ENCODE measurements at regions not wholly inside any gene's neighbourhood (a gene's known extent, or its start where the extent isn't known, plus 50 kb on each side); places are given as distances from the start of the nearest gene placed in this dataset.

DNA sequence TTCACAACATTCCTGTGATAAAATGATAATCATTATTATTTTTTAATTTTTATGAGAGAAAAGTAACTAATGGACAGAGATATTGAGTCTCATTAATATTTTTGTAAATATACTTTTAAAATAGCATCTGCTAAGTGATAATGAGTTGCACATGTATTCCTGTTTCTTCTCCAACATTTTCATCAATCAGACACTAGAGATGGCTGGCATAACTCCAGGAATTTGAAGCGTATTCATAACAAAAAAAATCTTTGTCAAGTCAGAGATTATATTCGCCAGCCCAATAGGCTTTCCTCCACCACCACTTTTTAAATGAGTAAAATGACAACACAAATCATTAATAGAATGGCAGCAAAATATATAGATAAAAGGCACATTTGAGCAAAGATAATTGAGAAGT, 524.0 kb upstream of the KCND2 start:
- H3K4me3 ChIP-seq (ENCODE audit: low read depth in 1 of 2, low read length in 2 of 2): no peak overlapping the region
- H3K27ac ChIP-seq (ENCODE audit: low read length): no peak overlapping the region
- H3K27me3 ChIP-seq (ENCODE audit: low read depth, low read length): no peaks in the 10 kb centered on the region
- H3K4me1 ChIP-seq (ENCODE audit: control insufficient read depth in 1 of 2, insufficient read depth in 2 of 2, low read length in 2 of 2): no peaks in the 10 kb centered on the region
- H3K36me3 ChIP-seq (ENCODE audit: control insufficient read depth in 1 of 2, insufficient read depth in 2 of 2, low read length in 2 of 2): no peaks in the 10 kb centered on the region
- no peaks in the 10 kb centered on the region for H3K9me3 ChIP-seq (ENCODE audit: control insufficient read depth in 1 of 2, low read length in 2 of 2)

DNA sequence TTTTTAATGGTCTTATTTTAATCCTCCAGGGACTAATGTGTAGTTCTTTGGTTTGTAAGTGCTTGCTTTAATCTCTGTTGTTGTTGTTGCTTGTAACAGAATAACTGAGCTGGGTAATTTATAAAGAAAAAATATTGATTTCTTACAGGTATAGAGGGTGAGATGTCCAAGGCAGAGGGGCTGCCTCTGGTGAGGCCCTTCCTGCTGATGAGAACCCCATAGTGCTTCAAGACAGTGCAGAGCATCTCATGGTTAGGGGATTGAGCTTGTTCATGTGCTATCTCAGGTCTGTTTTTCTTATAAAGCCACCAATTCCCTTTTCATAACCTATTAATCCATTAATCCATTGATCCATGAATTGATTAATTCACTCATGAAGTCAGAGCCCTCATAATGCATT, 516.3 kb upstream of the KCND2 start:
- no peaks in the 10 kb centered on the region for H3K36me3 ChIP-seq (ENCODE audit: control insufficient read depth in 1 of 2, insufficient read depth in 2 of 2, low read length in 2 of 2)
- H3K4me1 ChIP-seq (ENCODE audit: control insufficient read depth in 1 of 2, insufficient read depth in 2 of 2, low read length in 2 of 2): no peaks in the 10 kb centered on the region
- H3K27ac ChIP-seq (ENCODE audit: low read length): no peak overlapping the region
- H3K27me3 ChIP-seq (ENCODE audit: low read depth, low read length): no peaks in the 10 kb centered on the region
- no peak overlapping the region for H3K4me3 ChIP-seq (ENCODE audit: low read depth in 1 of 2, low read length in 2 of 2)
- H3K9me3 ChIP-seq (ENCODE audit: control insufficient read depth in 1 of 2, low read length in 2 of 2): no peaks in the 10 kb centered on the region

DNA sequence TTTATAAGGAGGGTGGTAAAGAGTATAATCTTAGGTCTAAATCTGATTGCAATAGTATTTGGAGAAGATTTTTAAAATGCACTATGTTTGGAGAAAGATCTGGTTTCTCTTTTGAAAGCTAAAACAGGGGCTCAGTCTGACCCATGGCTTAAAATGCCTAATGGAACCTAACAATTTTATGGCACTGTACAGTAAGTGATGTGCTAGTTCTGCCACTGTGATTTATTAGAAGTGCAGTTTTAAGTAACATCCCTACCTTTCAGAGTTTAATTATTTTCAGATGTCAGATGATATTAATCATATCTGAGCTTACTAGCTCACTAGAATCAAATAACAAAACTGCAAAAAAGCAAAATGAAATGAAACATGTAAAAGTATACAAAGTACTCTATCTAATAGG, 514.7 kb upstream of the KCND2 start:
- H3K27ac ChIP-seq (ENCODE audit: low read length): no peak overlapping the region

DNA sequence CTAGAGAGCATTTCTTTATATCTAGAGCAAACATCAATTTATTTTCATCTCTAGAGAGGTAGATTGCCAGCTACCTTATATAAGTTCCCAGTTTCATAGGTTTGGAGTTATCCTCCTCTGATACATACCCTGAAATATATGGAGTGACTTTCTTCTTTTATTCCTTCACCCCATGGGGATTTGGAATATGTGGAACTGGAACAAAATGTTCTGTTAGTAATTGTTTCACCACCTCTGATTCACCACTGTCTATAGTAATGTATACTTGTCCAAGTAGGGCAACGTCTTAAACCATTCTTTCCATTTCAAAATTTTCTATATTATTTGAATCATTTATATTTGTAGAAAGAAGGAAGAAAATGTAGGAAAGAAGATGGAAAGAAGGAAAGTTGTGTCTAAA, 511.2 kb upstream of the KCND2 start:
- H3K4me1 ChIP-seq (ENCODE audit: control insufficient read depth in 1 of 2, insufficient read depth in 2 of 2, low read length in 2 of 2): no peaks in the 10 kb centered on the region
- H3K36me3 ChIP-seq (ENCODE audit: control insufficient read depth in 1 of 2, insufficient read depth in 2 of 2, low read length in 2 of 2): no peaks in the 10 kb centered on the region
- H3K27ac ChIP-seq (ENCODE audit: low read length): no peak overlapping the region
- no peaks in the 10 kb centered on the region for H3K9me3 ChIP-seq (ENCODE audit: control insufficient read depth in 1 of 2, low read length in 2 of 2)
- no peaks in the 10 kb centered on the region for H3K27me3 ChIP-seq (ENCODE audit: low read depth, low read length)
- H3K4me3 ChIP-seq (ENCODE audit: low read depth in 1 of 2, low read length in 2 of 2): no peak overlapping the region

More for the DNA sequence above, 514.7 kb upstream of the KCND2 start:
- Histone ChIP-seq H3K36me3 (ENCODE audit: control insufficient read depth in 1 of 2, insufficient read depth in 2 of 2, low read length in 2 of 2) (no peaks in the 10 kb centered on the region), H3K4me1 (ENCODE audit: control insufficient read depth in 1 of 2, insufficient read depth in 2 of 2, low read length in 2 of 2) (no peaks in the 10 kb centered on the region), H3K27me3 (ENCODE audit: low read depth, low read length) (no peaks in the 10 kb centered on the region), H3K4me3 (ENCODE audit: low read depth in 1 of 2, low read length in 2 of 2) (no peak overlapping the region), H3K9me3 (ENCODE audit: control insufficient read depth in 1 of 2, low read length in 2 of 2) (no peaks in the 10 kb centered on the region)

DNA sequence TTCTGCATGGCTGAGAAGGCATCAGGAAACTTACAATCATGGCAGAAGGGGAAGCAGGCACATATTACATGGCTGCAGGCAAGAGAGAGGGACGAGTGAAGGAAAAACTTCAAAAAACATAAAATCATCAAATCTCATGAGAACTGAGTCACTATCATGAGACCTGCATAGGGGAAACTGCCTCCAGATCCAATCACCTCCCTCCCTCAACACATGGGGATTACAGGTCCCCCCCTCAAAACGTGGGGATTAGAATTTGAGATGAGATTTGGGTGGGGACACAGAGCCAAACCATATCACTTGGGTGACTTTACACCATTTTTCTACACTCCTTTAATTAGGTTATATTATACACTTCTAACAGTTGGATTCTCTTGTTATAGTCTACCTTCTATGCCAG, 490.7 kb upstream of the KCND2 start:
- no peak overlapping the region for H3K4me3 ChIP-seq (ENCODE audit: low read depth in 1 of 2, low read length in 2 of 2)
- no peaks in the 10 kb centered on the region for H3K4me1 ChIP-seq (ENCODE audit: control insufficient read depth in 1 of 2, insufficient read depth in 2 of 2, low read length in 2 of 2)
- H3K27me3 ChIP-seq (ENCODE audit: low read depth, low read length): no peaks in the 10 kb centered on the region
- H3K9me3 ChIP-seq (ENCODE audit: control insufficient read depth in 1 of 2, low read length in 2 of 2): no peaks in the 10 kb centered on the region
- no peak overlapping the region for H3K27ac ChIP-seq (ENCODE audit: low read length)
- H3K36me3 ChIP-seq (ENCODE audit: control insufficient read depth in 1 of 2, insufficient read depth in 2 of 2, low read length in 2 of 2): no peaks in the 10 kb centered on the region

DNA sequence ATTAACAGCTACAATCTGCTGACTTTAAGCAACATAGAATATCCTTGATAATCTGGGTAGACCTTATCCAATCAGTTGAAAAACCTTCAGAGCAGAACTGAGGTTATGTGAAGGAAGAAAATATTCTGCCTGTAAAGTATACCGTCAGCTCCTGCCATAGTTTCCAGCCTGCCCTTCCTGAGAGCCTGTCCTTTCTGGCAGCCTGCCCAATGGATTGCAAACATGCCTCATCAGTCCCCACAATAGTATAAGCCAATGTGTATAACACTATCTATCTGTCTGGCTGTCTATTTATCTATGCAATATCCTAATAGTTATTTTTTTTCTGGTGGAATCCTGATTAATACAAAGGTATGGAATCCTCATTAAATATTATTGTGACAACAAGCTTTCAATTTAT, 489.2 kb upstream of the KCND2 start:
- no peaks in the 10 kb centered on the region for H3K4me1 ChIP-seq (ENCODE audit: control insufficient read depth in 1 of 2, insufficient read depth in 2 of 2, low read length in 2 of 2)
- no peaks in the 10 kb centered on the region for H3K9me3 ChIP-seq (ENCODE audit: control insufficient read depth in 1 of 2, low read length in 2 of 2)
- H3K27me3 ChIP-seq (ENCODE audit: low read depth, low read length): no peaks in the 10 kb centered on the region
- H3K36me3 ChIP-seq (ENCODE audit: control insufficient read depth in 1 of 2, insufficient read depth in 2 of 2, low read length in 2 of 2): no peaks in the 10 kb centered on the region
- no peak overlapping the region for H3K27ac ChIP-seq (ENCODE audit: low read length)
- no peak overlapping the region for H3K4me3 ChIP-seq (ENCODE audit: low read depth in 1 of 2, low read length in 2 of 2)

DNA sequence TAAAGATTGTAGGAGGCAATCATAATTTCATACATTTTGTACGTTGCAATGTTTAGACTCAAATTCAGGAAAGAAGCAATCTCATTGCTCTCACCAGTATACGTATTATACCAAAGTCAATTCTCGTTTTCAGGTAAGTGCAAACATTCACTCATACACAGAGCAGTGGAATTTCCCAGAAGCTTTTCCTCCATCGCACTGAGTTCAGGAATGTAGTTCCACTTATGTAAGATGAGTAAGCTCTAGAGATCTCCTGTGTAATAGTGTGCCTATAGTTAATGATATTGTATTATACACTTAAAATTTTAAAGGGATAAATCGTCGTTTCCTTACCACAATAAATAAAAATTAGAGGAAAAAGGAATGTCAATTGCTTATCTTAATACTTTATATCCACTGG, 470.8 kb upstream of the KCND2 start:
- Histone ChIP-seq H3K36me3 (ENCODE audit: control insufficient read depth in 1 of 2, insufficient read depth in 2 of 2, low read length in 2 of 2) (no peaks in the 10 kb centered on the region), H3K27ac (ENCODE audit: low read length) (no peak overlapping the region), H3K4me3 (ENCODE audit: low read depth in 1 of 2, low read length in 2 of 2) (no peak overlapping the region), H3K27me3 (ENCODE audit: low read depth, low read length) (no peaks in the 10 kb centered on the region), H3K9me3 (ENCODE audit: control insufficient read depth in 1 of 2, low read length in 2 of 2) (no peaks in the 10 kb centered on the region), H3K4me1 (ENCODE audit: control insufficient read depth in 1 of 2, insufficient read depth in 2 of 2, low read length in 2 of 2) (no peaks in the 10 kb centered on the region)

DNA sequence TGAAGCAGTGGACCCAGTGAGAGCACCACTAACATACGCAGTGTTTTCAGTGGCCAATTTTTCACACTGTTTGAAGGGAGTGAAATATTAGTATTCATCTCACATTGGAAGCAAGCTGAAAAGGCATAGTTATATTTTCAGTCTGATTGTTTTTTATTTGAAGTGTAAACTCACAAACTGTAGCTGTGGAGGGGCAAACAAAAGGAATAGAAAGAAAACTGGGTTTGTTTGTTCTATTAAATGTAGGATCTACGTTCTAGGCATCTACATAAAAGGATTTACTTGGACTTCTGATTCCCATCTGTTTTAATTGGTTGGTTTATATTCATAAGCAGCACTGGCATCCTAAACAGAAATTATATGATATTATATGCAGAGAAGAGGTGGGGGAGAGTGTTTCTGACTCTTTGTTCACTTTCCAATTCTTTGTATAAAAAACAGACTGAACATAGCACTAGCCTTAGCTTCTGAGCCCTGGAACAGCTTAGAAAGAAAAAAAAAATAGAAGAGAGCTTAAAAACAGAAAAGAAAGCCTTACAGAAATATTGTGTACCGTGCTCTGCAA, 447.8 kb upstream of the KCND2 start:
- no peak overlapping the region for H3K4me3 ChIP-seq (ENCODE audit: low read depth in 1 of 2, low read length in 2 of 2)
- no peaks in the 10 kb centered on the region for H3K27me3 ChIP-seq (ENCODE audit: low read depth, low read length)
- no peak overlapping the region for H3K27ac ChIP-seq (ENCODE audit: low read length)
- H3K9me3 ChIP-seq (ENCODE audit: control insufficient read depth in 1 of 2, low read length in 2 of 2): peaks cover 0 to 1% of the 10 kb centered on the region in 2 donors
- H3K4me1 ChIP-seq (ENCODE audit: control insufficient read depth in 1 of 2, insufficient read depth in 2 of 2, low read length in 2 of 2): no peaks in the 10 kb centered on the region
- no peaks in the 10 kb centered on the region for H3K36me3 ChIP-seq (ENCODE audit: control insufficient read depth in 1 of 2, insufficient read depth in 2 of 2, low read length in 2 of 2)

DNA sequence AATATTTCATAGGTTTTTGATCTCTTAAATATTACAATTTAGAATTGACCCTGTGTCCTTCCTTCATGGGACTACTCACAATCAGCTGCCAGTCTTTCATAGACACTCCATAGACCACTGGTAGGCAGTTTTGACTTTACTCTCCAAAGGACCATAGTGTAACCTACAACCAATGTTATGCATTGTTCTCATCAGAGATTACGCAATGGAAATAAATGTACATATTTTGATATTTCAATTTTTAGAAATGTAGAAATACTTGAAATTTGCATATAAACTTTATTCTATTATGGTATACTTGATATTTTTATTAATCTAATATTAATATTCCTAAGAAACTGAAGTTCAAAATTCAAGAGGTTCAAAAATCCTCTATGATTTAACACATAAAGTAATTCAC, 446.4 kb upstream of the KCND2 start:
- H3K4me3 ChIP-seq (ENCODE audit: low read depth in 1 of 2, low read length in 2 of 2): no peak overlapping the region
- H3K36me3 ChIP-seq (ENCODE audit: control insufficient read depth in 1 of 2, insufficient read depth in 2 of 2, low read length in 2 of 2): no peaks in the 10 kb centered on the region
- no peaks in the 10 kb centered on the region for H3K27me3 ChIP-seq (ENCODE audit: low read depth, low read length)
- no peaks in the 10 kb centered on the region for H3K9me3 ChIP-seq (ENCODE audit: control insufficient read depth in 1 of 2, low read length in 2 of 2)
- H3K27ac ChIP-seq (ENCODE audit: low read length): no peak overlapping the region
- H3K4me1 ChIP-seq (ENCODE audit: control insufficient read depth in 1 of 2, insufficient read depth in 2 of 2, low read length in 2 of 2): no peaks in the 10 kb centered on the region

DNA sequence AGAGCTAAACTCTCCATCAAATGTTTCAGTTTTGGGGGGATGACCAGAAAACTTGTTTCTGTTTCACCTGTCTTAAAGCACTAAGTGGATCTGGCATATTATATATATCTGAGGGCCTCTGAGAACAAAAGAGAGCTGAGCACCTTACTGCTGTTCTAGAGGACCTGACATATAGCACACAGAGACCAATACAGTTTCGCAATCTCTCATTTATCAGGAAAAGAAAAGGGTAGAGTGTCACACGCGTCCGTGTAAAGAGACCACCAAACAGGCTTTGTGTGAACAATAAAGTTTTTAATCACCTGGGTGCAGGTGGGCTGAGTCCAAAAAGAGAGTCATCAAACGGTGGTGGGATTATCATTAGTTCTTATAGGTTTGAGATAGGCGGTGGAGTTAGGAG, 434.5 kb upstream of the KCND2 start:
- Histone ChIP-seq H3K4me3 (ENCODE audit: low read depth in 1 of 2, low read length in 2 of 2) (no peak overlapping the region), H3K9me3 (ENCODE audit: control insufficient read depth in 1 of 2, low read length in 2 of 2) (peaks cover 0 to 3% of the 10 kb centered on the region in 2 donors), H3K27me3 (ENCODE audit: low read depth, low read length) (no peaks in the 10 kb centered on the region), H3K4me1 (ENCODE audit: control insufficient read depth in 1 of 2, insufficient read depth in 2 of 2, low read length in 2 of 2) (no peaks in the 10 kb centered on the region), H3K27ac (ENCODE audit: low read length) (no peak overlapping the region), H3K36me3 (ENCODE audit: control insufficient read depth in 1 of 2, insufficient read depth in 2 of 2, low read length in 2 of 2) (no peaks in the 10 kb centered on the region)

DNA sequence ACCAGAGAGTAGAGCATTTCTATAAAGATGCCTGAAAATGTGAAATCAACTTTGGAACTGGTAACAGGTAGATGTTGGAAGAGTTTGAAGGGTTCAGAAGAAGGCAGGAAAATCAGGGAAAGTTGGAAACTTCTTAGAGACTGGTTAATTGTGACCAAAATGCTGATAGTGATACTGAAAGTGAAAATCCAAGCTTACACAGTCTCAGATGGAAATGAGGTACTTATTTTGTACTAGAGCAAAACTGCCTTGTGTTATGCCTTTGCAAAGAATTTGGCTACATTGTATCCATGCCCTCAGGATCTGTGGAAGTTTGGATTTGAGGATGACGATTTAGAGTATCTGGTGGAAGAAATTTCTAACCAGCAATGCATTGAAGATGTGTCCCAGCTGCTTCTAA, 430.6 kb upstream of the KCND2 start:
- H3K27ac ChIP-seq (ENCODE audit: low read length): no peak overlapping the region
- no peaks in the 10 kb centered on the region for H3K36me3 ChIP-seq (ENCODE audit: control insufficient read depth in 1 of 2, insufficient read depth in 2 of 2, low read length in 2 of 2)
- H3K4me1 ChIP-seq (ENCODE audit: control insufficient read depth in 1 of 2, insufficient read depth in 2 of 2, low read length in 2 of 2): no peaks in the 10 kb centered on the region
- H3K9me3 ChIP-seq (ENCODE audit: control insufficient read depth in 1 of 2, low read length in 2 of 2): peaks cover 0 to 3% of the 10 kb centered on the region in 2 donors
- no peaks in the 10 kb centered on the region for H3K27me3 ChIP-seq (ENCODE audit: low read depth, low read length)
- H3K4me3 ChIP-seq (ENCODE audit: low read depth in 1 of 2, low read length in 2 of 2): no peak overlapping the region

DNA sequence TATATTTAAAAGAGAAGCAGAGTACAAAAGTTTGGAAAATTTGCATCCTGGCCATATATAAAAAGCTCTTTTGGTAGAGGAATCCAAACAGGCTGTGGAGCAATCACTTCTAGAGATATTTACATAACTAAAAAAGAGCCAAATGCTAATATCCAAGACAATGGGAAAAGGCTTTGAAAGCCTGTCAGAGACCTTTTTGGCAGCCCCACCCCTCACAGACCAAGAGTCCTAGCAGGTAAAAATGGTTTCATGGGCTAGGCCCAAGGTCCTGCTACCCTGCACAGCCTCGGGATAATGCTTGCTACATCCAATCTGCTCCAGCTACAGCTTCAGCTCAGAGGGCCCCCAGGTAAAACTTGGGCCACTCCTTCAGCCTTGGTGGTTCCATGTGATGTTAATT, 430.2 kb upstream of the KCND2 start:
- no peaks in the 10 kb centered on the region for H3K27me3 ChIP-seq (ENCODE audit: low read depth, low read length)
- no peak overlapping the region for H3K4me3 ChIP-seq (ENCODE audit: low read depth in 1 of 2, low read length in 2 of 2)
- peaks cover 0 to 3% of the 10 kb centered on the region in 2 donors for H3K9me3 ChIP-seq (ENCODE audit: control insufficient read depth in 1 of 2, low read length in 2 of 2)
- no peaks in the 10 kb centered on the region for H3K36me3 ChIP-seq (ENCODE audit: control insufficient read depth in 1 of 2, insufficient read depth in 2 of 2, low read length in 2 of 2)
- no peaks in the 10 kb centered on the region for H3K4me1 ChIP-seq (ENCODE audit: control insufficient read depth in 1 of 2, insufficient read depth in 2 of 2, low read length in 2 of 2)
- H3K27ac ChIP-seq (ENCODE audit: low read length): no peak overlapping the region
